ENCODE measurements at regions not wholly inside any gene's neighbourhood (a gene's known extent, or its start where the extent isn't known, plus 50 kb on each side); places are given as distances from the start of the nearest gene placed in this dataset.

GRCh38 chr14:54173802-54174201 is 217.2 kb upstream of the BMP4 start:
- TF ChIP-seq, protein P1, sequence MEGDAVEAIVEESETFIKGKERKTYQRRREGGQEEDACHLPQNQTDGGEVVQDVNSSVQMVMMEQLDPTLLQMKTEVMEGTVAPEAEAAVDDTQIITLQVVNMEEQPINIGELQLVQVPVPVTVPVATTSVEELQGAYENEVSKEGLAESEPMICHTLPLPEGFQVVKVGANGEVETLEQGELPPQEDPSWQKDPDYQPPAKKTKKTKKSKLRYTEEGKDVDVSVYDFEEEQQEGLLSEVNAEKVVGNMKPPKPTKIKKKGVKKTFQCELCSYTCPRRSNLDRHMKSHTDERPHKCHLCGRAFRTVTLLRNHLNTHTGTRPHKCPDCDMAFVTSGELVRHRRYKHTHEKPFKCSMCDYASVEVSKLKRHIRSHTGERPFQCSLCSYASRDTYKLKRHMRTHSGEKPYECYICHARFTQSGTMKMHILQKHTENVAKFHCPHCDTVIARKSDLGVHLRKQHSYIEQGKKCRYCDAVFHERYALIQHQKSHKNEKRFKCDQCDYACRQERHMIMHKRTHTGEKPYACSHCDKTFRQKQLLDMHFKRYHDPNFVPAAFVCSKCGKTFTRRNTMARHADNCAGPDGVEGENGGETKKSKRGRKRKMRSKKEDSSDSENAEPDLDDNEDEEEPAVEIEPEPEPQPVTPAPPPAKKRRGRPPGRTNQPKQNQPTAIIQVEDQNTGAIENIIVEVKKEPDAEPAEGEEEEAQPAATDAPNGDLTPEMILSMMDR (conservative IDR thresholded peaks at IDR 0.05 in 1 of 2, IDR thresholded peaks at IDR 0.05 in 1 of 2; ENCODE audit: low read depth in 1 of 2, low read length in 2 of 2): no peak
- no peak for TF ChIP-seq EZH2 (IDR thresholded peaks at IDR 0.05; ENCODE audit: low read length, missing control alignments)
